ENCODE measurements at regions not wholly inside any gene's neighbourhood (a gene's known extent, or its start where the extent isn't known, plus 50 kb on each side); places are given as distances from the start of the nearest gene placed in this dataset.

DNA sequence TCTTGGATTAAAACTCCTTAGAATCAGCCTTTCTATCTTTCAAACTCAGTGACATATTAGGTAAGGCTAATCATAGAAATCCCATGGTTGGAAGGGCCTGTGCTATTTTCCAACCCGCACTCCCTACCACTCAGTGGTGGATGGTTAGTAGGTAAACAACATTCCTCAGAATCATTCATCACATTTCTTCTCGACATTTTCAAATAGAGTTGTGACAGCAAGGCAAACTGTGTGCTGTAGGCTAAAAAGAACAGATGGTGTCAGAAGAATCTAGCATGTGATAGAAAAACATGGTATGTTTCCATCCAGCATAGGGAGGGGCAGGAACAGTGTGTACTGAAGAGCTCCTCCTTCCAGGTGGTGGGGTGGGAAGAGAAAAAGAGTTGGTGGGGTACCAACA is 227.3 kb upstream of the NMUR2 start:
- no peak overlapping the region for H3K9ac ChIP-seq (ENCODE audit: control insufficient read depth, extremely low read depth, insufficient read depth, low read length)
- no peaks in the 10 kb centered on the region for H3K36me3 ChIP-seq (ENCODE audit: control insufficient read depth in 2 of 2, extremely low read depth in 1 of 2, insufficient read depth in 2 of 2, low read length in 2 of 2)
- no peak overlapping the region for H3K4me3 ChIP-seq (ENCODE audit: control insufficient read depth in 2 of 3, extremely low read depth in 1 of 3, insufficient read depth in 2 of 3, low read depth in 1 of 3, low read length in 3 of 3)
- no peak overlapping the region for H3K27ac ChIP-seq (ENCODE audit: control insufficient read depth, insufficient read depth, low read length)
- no peak overlapping the region for H2AFZ ChIP-seq (ENCODE audit: control insufficient read depth, low read length)
- no peak overlapping the region for H3K4me2 ChIP-seq (ENCODE audit: control insufficient read depth, extremely low read depth, insufficient read depth, low read depth, low read length)
- no peaks in the 10 kb centered on the region for H3K9me1 ChIP-seq (ENCODE audit: control insufficient read depth, extremely low read depth, insufficient read depth, low read length)
- FAIRE-seq, result no peak
- DNase-seq (ENCODE audit: low read depth, low spot score), result no peak
- H4K20me1 ChIP-seq (ENCODE audit: control insufficient read depth, extremely low read depth, insufficient read depth, low read length), result no peaks in the 10 kb centered on the region
- no peaks in the 10 kb centered on the region for H3K4me1 ChIP-seq (ENCODE audit: control insufficient read depth, extremely low read depth, insufficient read depth, low read length)
- dilution Hi-C loops (cut with MboI; ENCODE audit: extremely low pct_ligation_motif_present, low sequenced_read_pairs), result no loop called here
- H3K27me3 ChIP-seq (ENCODE audit: control insufficient read depth, extremely low read depth, insufficient read depth, low read length), result no peaks in the 10 kb centered on the region
- TF ChIP-seq, protein P1, sequence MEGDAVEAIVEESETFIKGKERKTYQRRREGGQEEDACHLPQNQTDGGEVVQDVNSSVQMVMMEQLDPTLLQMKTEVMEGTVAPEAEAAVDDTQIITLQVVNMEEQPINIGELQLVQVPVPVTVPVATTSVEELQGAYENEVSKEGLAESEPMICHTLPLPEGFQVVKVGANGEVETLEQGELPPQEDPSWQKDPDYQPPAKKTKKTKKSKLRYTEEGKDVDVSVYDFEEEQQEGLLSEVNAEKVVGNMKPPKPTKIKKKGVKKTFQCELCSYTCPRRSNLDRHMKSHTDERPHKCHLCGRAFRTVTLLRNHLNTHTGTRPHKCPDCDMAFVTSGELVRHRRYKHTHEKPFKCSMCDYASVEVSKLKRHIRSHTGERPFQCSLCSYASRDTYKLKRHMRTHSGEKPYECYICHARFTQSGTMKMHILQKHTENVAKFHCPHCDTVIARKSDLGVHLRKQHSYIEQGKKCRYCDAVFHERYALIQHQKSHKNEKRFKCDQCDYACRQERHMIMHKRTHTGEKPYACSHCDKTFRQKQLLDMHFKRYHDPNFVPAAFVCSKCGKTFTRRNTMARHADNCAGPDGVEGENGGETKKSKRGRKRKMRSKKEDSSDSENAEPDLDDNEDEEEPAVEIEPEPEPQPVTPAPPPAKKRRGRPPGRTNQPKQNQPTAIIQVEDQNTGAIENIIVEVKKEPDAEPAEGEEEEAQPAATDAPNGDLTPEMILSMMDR (optimal IDR thresholded peaks at IDR 0.05 in 1 of 3, IDR thresholded peaks at IDR 0.05 in 1 of 3, conservative IDR thresholded peaks at IDR 0.05 in 1 of 3; ENCODE audit: extremely low read depth in 1 of 3, insufficient read depth in 2 of 3, low read length in 3 of 3), result no peak
- TF ChIP-seq EZH2 (IDR thresholded peaks at IDR 0.05; ENCODE audit: low read length), result no peak
- no peaks in the 10 kb centered on the region for H3K79me2 ChIP-seq (ENCODE audit: control insufficient read depth, insufficient read depth, low read length)
- no peaks in the 10 kb centered on the region for H3K9me3 ChIP-seq (ENCODE audit: control insufficient read depth, low read depth, low read length)

DNA sequence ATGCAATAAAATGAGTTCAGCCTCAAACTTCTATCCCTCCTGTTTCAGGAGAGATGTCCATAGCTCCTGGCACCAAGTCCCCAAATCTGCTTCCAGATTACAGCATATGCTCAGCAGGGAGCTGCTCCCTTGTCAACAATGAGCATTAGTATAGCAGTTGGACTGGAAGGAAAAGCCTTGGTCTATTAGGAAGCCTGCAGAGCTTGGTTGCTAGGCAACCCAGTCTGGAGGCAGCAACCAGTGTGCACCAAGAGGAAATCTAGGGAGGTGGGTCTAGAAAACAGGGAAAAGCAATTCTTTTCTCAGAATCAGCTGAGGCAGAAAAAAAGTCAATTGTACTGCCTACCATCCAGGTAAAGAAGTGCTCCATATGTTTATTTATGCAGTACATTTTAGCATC is 229.5 kb upstream of the NMUR2 start:
- no peaks in the 10 kb centered on the region for H3K9me1 ChIP-seq (ENCODE audit: control insufficient read depth, extremely low read depth, insufficient read depth, low read length)
- no peak for FAIRE-seq
- no peaks in the 10 kb centered on the region for H3K27me3 ChIP-seq (ENCODE audit: control insufficient read depth, extremely low read depth, insufficient read depth, low read length)
- no peaks in the 10 kb centered on the region for H3K36me3 ChIP-seq (ENCODE audit: control insufficient read depth in 2 of 2, extremely low read depth in 1 of 2, insufficient read depth in 2 of 2, low read length in 2 of 2)
- H3K4me3 ChIP-seq (ENCODE audit: control insufficient read depth in 2 of 3, extremely low read depth in 1 of 3, insufficient read depth in 2 of 3, low read depth in 1 of 3, low read length in 3 of 3), result no peak overlapping the region
- dilution Hi-C loops (cut with MboI; ENCODE audit: extremely low pct_ligation_motif_present, low sequenced_read_pairs), result no loop called here
- H3K79me2 ChIP-seq (ENCODE audit: control insufficient read depth, insufficient read depth, low read length), result no peaks in the 10 kb centered on the region
- H4K20me1 ChIP-seq (ENCODE audit: control insufficient read depth, extremely low read depth, insufficient read depth, low read length), result no peaks in the 10 kb centered on the region
- H2AFZ ChIP-seq (ENCODE audit: control insufficient read depth, low read length), result no peak overlapping the region
- H3K4me1 ChIP-seq (ENCODE audit: control insufficient read depth, extremely low read depth, insufficient read depth, low read length), result no peaks in the 10 kb centered on the region
- H3K9me3 ChIP-seq (ENCODE audit: control insufficient read depth, low read depth, low read length), result no peaks in the 10 kb centered on the region
- H3K27ac ChIP-seq (ENCODE audit: control insufficient read depth, insufficient read depth, low read length), result no peak overlapping the region
- no peak overlapping the region for H3K4me2 ChIP-seq (ENCODE audit: control insufficient read depth, extremely low read depth, insufficient read depth, low read depth, low read length)
- TF ChIP-seq, protein P1 (optimal IDR thresholded peaks at IDR 0.05 in 1 of 3, IDR thresholded peaks at IDR 0.05 in 1 of 3, conservative IDR thresholded peaks at IDR 0.05 in 1 of 3; ENCODE audit: extremely low read depth in 1 of 3, insufficient read depth in 2 of 3, low read length in 3 of 3), result no peak
- TF ChIP-seq EZH2 (IDR thresholded peaks at IDR 0.05; ENCODE audit: low read length), result no peak
- DNase-seq (ENCODE audit: low read depth, low spot score), result no peak
- H3K9ac ChIP-seq (ENCODE audit: control insufficient read depth, extremely low read depth, insufficient read depth, low read length), result no peak overlapping the region
